ENCODE measurements at regions not wholly inside any gene's neighbourhood (a gene's known extent, or its start where the extent isn't known, plus 50 kb on each side); places are given as distances from the start of the nearest gene placed in this dataset.

GRCh38 chr3:193803288-193803687, 210.3 kb downstream of the OPA1 start (continued):
- no peak for TF ChIP-seq CHD1 (IDR thresholded peaks at IDR 0.05; ENCODE audit: low read depth, low read length)

Measured in H1 (cell line).